ENCODE measurements at regions not wholly inside any gene's neighbourhood (a gene's known extent, or its start where the extent isn't known, plus 50 kb on each side); places are given as distances from the start of the nearest gene placed in this dataset.
A peak's percentile ranks its signal among the peaks of the same experiment; 100 is the strongest.
"Not testable (repeated sequence)": the region's sequence is repeated elsewhere in the genome, so short reads cannot be mapped to it uniquely, and the experiment has no call there.

DNA sequence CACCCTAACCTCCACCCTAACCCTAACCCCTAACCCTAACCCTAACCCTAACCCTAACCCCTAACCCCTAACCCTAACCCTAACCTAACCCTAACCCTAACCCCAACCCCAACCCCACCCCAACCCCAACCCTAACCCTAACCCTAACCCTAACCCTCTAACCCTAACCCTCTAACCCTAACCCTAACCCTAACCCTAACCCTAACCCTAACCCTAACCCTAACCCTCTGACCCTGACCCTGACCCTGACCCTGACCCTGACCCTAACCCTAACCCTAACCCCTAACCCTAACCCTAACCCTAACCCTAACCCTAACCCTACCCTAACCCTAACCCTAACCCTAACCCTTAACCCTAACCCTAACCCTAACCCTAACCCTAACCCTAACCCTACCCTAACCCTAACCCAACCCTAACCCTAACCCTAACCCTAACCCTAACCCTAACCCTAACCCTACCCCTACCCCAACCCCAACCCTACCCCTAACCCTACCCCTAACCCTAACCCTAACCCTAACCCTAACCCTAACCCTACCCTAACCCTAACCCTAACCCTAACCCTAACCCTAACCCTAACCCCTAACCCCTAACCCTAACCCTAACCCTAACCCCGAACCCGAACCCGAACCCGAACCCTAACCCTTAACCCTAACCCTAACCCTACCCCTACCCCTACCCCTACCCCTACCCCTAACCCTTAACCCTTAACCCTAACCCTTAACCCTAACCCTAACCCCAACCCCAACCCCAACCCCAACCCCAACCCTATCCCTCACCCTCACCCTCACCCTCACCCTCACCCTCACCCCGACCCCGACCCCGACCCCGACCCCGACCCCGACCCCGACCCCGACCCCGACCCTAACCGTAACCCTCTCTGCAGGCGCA is 186.2 kb upstream of the CHL1 start:
- not testable (repeated sequence) for H3K27ac ChIP-seq; DNase-seq (ENCODE audit: low read depth, low spot score)

DNA sequence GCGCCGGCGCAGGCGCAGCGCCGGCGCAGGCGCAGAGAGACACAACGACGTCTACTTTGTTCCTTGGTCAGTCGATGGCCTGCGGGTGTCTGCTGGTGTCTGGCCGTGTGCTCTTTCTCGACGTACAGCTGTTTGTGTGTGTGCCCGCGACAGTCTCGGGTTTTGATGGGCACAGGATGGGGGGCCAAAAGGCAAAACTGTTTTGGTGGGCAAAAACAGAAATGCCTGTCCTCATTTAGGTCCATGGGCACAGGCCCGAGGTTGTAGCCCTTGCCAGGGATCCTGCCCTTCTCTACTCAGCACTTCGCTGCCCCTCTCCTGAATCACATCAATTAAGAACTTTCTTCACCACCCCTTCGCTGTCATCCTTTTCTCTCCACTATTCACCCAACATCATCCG is 184.8 kb upstream of the CHL1 start:
- no peak for DNase-seq (ENCODE audit: low read depth, low spot score)
- no peak overlapping the region for H3K27ac ChIP-seq

DNA sequence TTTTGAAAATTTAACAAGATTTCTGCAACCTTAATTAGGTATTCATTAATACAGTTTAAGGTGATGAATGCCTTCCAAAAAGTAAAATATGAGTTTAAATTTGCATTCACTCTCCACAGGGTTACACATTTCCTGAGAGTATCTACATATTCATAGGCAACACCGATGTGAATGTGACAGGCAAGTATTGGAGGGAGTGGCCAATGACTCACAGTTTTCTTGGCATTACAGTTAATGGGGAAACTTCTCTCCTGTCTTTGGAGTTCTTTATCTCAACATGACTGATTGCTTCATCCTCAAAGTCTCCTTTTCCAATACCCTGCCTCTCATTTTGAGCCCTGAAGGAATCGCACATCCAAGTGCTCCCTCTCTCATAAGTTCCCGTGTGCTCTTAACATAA is 181.9 kb upstream of the CHL1 start:
- no peak overlapping the region for H3K27ac ChIP-seq
- peak; percentile 26 for DNase-seq (ENCODE audit: low read depth, low spot score)

DNA sequence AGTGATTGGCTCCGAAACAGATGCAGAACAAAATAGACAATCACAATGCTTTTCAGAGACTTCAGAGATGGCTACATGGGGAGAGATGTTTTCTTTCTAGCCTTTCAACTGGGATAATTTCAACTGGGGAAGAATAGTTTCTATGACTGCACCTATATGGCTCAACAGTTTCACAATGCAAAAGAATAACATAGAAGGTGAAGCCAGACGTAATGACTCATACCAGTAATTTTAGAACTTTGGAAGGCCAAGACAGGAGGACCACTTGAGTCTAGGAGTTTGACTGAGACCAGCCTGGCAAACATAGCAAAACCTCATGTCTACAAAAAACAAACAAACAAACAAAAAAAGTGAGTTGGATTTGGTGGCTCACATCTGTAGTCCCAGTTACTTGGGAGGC is 180.2 kb upstream of the CHL1 start:
- H3K27ac ChIP-seq: no peak overlapping the region
- no peak for DNase-seq (ENCODE audit: low read depth, low spot score)

DNA sequence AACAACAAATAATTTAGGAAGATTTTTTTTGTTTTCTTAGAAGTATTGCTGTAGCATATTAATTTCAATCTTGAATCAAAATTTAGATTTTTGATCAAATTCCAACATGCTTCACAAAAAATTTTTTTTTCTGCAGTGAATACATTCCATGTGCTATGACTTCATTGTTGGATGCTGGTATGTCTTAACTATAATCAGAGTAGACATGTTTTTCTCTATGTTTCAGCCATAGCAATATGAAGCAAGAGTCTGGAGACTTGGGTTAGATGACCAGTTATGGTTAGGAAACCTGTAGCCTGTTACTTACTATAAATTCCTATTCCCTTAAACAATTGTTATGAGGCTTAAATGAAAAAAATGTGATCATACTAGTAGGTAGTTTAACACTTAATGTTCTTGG is 176.1 kb upstream of the CHL1 start:
- H3K27ac ChIP-seq: no peak overlapping the region
- DNase-seq (ENCODE audit: low read depth, low spot score): no peak

DNA sequence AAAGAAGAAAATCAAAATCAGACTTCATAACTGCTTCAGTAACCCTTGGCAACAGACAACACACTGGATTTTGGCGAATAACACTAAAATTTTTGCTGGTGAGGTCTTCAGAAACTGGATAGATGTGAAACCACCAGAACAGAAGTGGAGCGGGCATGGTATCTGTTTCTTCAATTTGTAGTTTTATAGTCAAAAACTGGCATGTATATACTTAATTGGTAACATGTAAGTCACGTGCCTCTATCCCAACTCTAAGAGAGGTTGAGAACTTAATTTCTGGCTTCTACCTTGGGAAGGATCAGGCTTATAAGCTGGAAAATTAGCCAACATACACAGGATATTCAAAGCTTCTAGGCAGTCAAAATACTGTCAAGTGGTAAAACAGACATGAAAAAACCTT is 172.6 kb upstream of the CHL1 start:
- DNase-seq (ENCODE audit: low read depth, low spot score): no peak
- no peak overlapping the region for H3K27ac ChIP-seq

DNA sequence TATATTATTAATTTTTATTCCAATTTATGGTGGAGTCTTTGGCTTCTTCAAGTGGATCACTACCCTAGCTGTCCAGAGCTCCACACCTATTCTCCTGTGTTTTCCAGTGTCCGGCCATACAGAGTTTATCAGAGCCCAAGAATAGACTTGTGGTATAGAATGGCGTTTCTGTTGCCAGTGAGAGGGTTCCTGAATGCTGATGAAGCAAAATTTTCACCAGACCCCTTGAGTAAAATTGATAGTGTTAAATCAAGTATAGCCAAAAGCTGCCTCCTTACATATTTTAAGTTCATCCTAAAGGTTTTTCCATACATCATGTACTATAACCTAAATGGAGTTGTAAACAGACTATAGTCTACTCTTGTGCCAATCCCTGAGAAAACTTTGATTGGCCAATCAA is 171.5 kb upstream of the CHL1 start:
- H3K27ac ChIP-seq: no peak overlapping the region
- DNase-seq (ENCODE audit: low read depth, low spot score): no peak

DNA sequence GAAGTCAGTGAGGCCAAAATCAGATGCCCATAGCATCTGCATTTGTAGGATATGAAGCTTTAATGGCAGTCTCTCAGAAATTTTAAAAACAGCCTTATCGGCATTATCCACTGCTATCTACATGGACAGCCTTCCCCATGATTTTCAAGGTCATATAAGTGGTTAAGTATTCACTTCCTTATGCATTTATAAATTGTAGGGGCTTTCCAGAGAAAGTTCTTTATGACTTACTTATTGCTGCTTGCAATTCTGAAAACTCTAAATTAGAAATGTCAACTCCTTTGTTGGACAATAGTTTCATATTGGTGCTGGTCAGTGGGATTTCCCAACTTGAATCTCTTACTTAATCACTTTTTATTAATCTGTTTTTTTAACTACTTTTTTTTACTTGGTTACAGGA is 160.6 kb upstream of the CHL1 start:
- DNase-seq (ENCODE audit: low read depth, low spot score); H3K27ac ChIP-seq: not testable (repeated sequence)

DNA sequence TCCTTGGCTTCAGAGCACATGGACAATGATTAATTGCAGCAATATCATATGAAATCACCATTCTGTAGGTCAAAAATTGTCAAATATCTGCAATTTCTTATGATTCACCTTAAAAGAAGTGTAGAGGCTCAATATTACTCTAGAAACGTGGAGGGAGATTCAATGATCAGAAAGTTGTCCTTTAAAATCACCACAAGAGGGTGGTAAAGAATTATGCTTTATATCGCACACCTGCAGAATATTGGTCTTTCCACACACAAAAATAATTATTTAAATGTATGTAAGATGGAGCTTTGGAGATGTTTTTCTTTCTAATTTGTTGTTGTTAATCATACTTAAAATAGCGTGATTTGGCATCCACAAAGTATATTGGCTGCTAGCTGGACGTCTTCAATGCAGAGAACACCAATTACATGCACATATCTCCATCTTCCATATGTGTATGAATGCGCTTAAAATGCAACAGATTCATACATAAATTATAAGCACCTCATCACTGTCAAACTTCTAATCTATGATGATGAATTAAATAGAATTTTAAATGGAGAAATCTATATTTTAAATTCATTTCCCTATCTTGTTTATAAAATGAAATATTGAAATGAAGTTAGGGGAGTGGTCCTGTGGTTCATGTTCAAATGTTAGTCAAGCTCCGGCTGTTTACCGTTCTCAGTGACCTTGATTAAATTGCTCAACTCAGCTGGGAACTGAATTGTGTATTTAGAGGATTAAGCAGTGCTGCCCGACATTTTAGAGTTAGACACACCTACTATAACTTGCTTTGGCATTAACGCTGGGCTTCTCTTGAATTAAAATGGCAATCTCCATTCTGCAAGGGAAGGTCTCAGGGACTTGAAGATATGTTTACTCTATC is 153.5 kb upstream of the CHL1 start:
- H3K27ac ChIP-seq; DNase-seq (ENCODE audit: low read depth, low spot score): not testable (repeated sequence)

DNA sequence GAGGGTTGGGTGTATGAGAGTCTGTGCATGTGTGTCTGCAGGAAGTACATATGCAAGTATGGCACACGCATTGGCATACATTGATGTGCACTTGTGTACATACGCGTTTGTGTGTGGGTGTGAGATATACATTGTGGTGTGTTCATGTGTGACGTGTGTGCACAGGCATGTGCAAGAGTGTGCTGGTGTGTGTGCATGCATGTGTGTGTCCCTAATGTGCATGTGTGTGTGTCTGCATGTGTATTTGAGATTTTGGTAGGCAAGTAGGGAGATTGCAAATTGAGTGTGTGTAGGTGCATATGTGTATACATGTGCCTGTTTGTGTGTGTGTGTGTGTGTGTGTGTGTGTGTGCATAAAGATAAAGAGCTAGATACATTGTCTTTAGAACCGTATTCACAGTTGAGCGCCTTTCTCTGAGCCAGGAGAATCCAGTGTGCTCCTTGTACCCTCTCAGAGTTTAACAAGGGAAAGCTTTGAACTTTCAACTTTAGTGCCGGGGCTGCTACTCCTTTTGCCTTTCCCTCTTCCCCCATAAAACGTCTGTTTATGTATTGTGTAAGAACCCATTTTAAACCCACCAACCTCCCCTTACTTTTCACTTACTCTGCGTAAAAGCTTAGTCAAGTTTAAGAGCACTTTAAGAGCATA is 152.4 kb upstream of the CHL1 start:
- no peak for DNase-seq (ENCODE audit: low read depth, low spot score)

DNA sequence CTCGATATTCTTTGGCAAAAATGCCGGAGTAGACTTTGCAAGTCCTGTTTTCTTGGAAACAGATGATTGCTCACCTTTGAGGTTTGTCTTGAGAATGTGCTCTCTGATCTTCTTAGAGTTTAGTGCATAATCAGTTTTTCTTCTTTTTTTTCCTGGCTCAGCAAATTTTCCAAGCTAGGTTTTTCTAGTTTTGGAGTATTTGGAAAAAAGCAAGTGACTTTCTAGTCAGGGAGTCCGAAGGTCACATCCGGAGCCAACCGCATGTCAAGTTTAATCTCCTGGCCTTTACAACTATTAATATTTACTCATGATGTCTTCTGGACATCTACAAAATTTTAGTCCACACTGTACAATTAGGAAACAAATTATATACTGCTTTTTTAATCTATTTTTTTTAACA is 151.6 kb upstream of the CHL1 start:
- H3K27ac ChIP-seq; DNase-seq (ENCODE audit: low read depth, low spot score): not testable (repeated sequence)

More for the DNA sequence above, 152.4 kb upstream of the CHL1 start:
- H3K27ac ChIP-seq: no peak overlapping the region

DNA sequence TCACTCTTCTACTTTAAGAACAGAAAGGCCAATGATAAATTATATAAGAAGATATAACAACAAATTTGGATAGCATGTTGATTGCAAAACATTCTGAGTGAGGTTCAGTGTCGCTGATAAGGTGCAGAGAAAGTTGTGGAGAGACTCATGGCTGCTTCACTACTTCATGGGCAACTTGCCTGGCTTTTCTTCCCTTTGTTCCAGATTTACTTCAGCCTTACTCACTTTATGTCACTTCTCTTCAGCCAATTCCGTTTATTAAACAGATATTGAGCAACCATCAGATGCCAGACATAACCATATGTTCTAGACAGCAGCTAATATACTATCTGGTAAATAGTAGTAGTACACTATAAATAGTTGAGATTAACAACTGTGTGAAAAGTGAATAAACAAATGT is 150.0 kb upstream of the CHL1 start:
- no peak for DNase-seq (ENCODE audit: low read depth, low spot score)
- no peak overlapping the region for H3K27ac ChIP-seq

DNA sequence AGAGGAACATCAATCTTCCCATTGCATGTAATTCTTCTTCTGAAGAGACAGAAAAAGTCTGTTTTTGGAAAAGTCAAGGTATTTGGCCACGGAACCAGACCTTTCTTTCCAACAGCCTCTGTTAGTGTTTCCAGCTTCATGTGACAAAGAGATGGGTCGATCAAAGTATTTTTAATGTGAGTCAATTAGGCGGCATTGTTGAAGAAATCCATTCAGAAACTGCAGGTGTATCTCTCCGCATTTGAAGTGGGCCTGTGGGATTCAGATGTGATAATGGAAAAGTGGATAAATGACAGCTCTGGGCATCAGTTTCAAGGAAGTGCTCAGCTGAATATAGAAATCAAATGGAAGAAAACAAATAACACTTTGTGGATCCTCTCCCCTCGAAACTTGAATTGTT is 143.1 kb upstream of the CHL1 start:
- not testable (repeated sequence) for DNase-seq (ENCODE audit: low read depth, low spot score); H3K27ac ChIP-seq

DNA sequence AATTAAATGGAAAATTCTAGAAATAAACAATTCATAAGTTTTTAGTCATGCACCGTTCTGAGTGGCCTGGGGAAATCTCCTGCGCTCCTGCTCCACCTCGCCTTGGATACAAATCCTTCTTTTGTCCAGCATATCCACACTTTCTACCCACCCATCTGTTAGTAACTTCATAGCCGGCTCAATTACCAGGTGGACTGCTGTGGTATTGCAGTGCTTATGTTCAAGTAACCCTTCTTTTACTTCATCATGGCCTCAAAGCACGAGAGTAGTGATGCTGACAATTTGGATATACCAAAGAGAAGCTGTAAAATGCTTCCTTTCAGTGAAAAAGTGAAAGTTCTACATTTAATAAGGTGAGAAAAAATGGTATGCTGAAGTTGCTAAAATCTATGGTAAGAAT is 142.3 kb upstream of the CHL1 start:
- no peak for DNase-seq (ENCODE audit: low read depth, low spot score)
- no peak overlapping the region for H3K27ac ChIP-seq

DNA sequence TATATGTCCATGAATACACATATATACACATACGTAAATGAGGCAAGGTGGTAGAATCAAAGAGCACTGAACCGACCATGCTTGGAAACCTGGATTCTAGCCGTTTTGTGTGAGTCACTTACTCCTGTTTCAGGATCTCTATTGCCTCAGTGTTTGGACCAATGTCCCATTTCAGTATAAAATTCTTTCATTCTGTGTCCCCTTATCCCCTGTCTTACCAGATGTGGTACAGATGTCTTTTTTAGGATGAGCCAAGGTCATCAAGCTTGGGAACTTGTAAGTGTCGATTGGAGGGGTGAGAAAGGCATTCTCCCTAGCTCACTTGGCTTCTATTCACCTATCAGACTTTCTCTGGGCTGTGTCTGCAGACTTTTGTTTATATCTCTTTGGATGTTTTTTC is 139.9 kb upstream of the CHL1 start:
- no peak overlapping the region for H3K27ac ChIP-seq
- DNase-seq (ENCODE audit: low read depth, low spot score): no peak

DNA sequence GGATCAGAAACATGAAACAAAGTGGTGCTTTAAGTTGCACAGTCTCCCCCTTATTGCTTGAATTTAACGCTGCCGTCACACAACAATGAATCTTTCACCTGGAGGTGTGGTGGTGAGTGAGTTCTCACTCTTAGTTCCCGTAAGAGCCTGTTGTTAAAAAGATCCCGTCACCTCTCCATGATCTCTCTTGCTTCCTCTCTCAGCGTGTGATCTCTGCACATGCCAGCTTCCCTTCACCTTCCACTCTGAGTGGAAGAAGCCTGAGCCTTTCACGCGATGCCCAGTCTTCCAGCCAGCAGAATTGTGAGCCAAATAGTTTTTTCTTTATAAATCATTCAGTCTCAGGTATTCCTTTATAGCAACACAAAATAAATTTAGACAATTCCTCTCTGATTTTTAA is 136.7 kb upstream of the CHL1 start:
- no peak overlapping the region for H3K27ac ChIP-seq
- DNase-seq (ENCODE audit: low read depth, low spot score): no peak

DNA sequence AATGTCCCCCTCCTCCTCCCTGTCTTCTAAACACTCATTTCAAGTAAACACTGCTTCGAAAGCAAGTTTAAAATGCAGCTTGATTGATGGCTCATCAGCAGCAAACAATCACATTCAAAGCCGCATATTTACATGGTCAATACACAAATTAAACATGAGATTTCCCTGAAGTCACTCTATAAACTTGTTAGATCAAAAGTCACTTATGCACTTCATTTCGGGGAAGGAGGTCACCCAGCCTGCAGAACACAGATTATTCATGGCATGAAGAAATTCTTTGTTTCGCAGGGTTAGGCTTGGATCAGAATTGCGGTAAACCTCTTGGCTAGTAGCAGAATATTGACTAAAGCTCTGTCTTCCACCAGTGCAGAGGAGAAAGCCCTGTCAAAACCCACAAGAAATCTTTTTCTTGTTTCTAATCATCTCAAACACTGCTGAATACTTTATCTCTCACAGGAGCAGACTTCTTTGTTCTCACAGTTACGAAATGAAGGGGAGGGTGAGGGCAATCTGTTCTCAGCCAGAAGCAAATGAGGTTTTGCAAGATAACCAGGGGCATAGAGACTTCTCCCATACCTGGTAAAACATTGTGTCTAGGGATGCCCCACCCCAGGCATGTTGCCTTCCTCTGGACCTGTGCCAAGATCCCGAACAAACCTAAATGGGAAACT is 133.3 kb upstream of the CHL1 start:
- no peak overlapping the region for H3K27ac ChIP-seq
- DNase-seq (ENCODE audit: low read depth, low spot score): no peak

DNA sequence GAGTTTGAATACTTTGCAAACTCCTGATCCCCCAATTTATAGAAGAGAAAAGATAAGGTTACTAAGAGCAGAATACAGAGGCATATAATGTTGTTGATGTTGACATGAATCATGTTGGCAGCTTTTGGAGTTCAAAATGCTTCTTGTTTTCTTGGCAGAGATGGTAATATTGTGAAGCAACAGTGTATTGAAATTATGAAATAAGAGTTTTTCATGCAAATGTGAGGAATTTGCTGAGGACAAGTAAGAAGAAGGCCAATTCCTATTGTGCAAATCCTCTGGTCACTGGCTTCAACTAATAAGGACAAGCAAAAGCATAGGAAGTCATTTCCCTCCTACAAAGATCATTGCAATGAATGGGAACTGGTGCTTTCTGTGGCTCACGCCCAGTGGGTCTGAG is 126.9 kb upstream of the CHL1 start:
- no peak overlapping the region for H3K27ac ChIP-seq
- DNase-seq (ENCODE audit: low read depth, low spot score): no peak

DNA sequence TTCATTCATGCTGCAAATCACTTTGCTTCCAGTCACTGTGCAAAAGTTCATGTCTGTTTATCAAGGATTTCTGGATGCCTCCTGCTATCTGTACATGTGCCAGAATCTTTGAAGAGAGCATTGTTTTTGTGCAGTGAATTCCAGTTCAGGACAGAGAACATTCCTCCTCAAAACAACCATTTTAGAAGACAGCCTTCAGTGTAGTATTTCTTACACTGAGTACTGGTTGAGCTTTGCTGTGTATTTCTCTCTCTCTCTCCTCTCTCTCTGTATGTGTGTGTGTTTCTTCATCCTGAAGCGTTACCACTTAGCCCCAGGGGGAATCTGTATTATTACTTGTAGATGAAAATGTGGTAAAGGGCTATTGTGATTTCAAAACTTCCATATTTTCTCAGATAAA is 123.8 kb upstream of the CHL1 start:
- no peak for DNase-seq (ENCODE audit: low read depth, low spot score)
- H3K27ac ChIP-seq: no peak overlapping the region

DNA sequence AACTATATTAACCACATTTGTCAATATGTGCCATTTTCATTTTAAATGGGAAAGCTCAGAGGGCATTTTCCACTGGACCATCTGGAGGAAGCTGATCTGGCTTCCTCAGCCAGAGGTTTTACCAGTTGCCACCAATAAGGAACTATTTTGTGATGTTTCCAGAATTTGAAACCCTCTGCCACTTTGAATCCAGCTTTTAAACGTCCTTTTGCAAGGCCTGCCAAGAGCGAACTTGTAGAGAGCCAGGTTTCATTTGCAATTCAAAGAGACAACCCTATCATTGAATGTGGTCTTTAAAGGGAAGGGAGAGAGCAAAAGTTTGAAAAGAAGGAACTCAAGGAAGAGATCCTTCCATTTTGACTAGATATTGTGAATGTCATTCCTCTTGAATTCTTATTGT is 123.3 kb upstream of the CHL1 start:
- DNase-seq (ENCODE audit: low read depth, low spot score): no peak
- H3K27ac ChIP-seq: no peak overlapping the region
